ENCODE measurements at regions not wholly inside any gene's neighbourhood (a gene's known extent, or its start where the extent isn't known, plus 50 kb on each side); places are given as distances from the start of the nearest gene placed in this dataset.

GRCh38 chr7:41507686-41508268 is 195.1 kb downstream of the INHBA start:
- Mint-ChIP-seq H3K4me1 (peaks cover 3% of the 10 kb centered on the region), H3K36me3 (no peaks in the 10 kb centered on the region), H3K27ac (no peak overlapping the region), H3K9me3 (peaks cover 0 to 3% (median 2%) of the 10 kb centered on the region in 7 donors), H3K27me3 (ENCODE audit: low read depth in 3 of 3) (peaks cover 0 to 1% (median 1%) of the 10 kb centered on the region in 3 donors), H3K4me3 (no peak overlapping the region)
- no peak for TF ChIP-seq CTCF (IDR thresholded peaks at IDR 0.05)
- H4K20me1 ChIP-seq (ENCODE audit: insufficient read depth, low read length) = no peaks in the 10 kb centered on the region
- no peak overlapping the region for H2AFZ ChIP-seq (ENCODE audit: insufficient read depth, low read depth, low read length, poor library complexity, severe bottlenecking)
- no peaks in the 10 kb centered on the region for H3K27me3 ChIP-seq (ENCODE audit: control insufficient read depth in 2 of 2, insufficient read depth in 2 of 2, low read length in 2 of 2)
- no peak overlapping the region for H3K27ac ChIP-seq (ENCODE audit: low read depth in 1 of 2, low read length in 2 of 2)
- DNase-seq = no peak
- H3K4me1 ChIP-seq (ENCODE audit: control insufficient read depth in 1 of 2, insufficient read depth in 2 of 2, low read length in 2 of 2) = no peaks in the 10 kb centered on the region
- no peaks in the 10 kb centered on the region for H3K79me2 ChIP-seq (ENCODE audit: insufficient read depth, low read length)
- no peak overlapping the region for H3K4me2 ChIP-seq (replicated peaks; ENCODE audit: extremely low read depth, low read length, poor library complexity, severe bottlenecking)
- no peak overlapping the region for H3K4me3 ChIP-seq (replicated peaks in 1 of 3; ENCODE audit: low read depth in 2 of 3, low read length in 3 of 3)
- 100% methylated on average over 1 of the region's 4 CpGs for WGBS (ENCODE audit: insufficient coverage)
- no peaks in the 10 kb centered on the region for H3K9me3 ChIP-seq (replicated peaks in 1 of 2; ENCODE audit: control insufficient read depth in 1 of 2, insufficient read depth in 1 of 2, low read length in 2 of 2)
- H3K9ac ChIP-seq (ENCODE audit: insufficient read depth, low read length, poor library complexity, severe bottlenecking) = no peak overlapping the region
- no peaks in the 10 kb centered on the region for H3K36me3 ChIP-seq (replicated peaks in 1 of 2; ENCODE audit: control insufficient read depth in 1 of 2, insufficient read depth in 2 of 2, low read length in 2 of 2)
- intact Hi-C loops (cut with micrococcal nuclease) = no loop called here

GRCh38 chr7:41504214-41504980 is 198.5 kb downstream of the INHBA start:
- peaks cover 0 to 2% (median 0%) of the 10 kb centered on the region in 7 donors for H3K9me3 Mint-ChIP-seq
- no peaks in the 10 kb centered on the region for H3K36me3 Mint-ChIP-seq
- H3K9ac ChIP-seq (ENCODE audit: insufficient read depth, low read length, poor library complexity, severe bottlenecking) = no peak overlapping the region
- no peak overlapping the region for H3K27ac ChIP-seq (ENCODE audit: low read depth in 1 of 2, low read length in 2 of 2)
- H3K4me3 Mint-ChIP-seq = no peak overlapping the region
- no peak overlapping the region for H3K27ac Mint-ChIP-seq
- H3K4me2 ChIP-seq (replicated peaks; ENCODE audit: extremely low read depth, low read length, poor library complexity, severe bottlenecking) = no peak overlapping the region
- peaks cover 3% of the 10 kb centered on the region for H3K4me1 Mint-ChIP-seq
- H3K27me3 ChIP-seq (ENCODE audit: control insufficient read depth in 2 of 2, insufficient read depth in 2 of 2, low read length in 2 of 2) = no peaks in the 10 kb centered on the region
- H3K36me3 ChIP-seq (replicated peaks in 1 of 2; ENCODE audit: control insufficient read depth in 1 of 2, insufficient read depth in 2 of 2, low read length in 2 of 2) = no peaks in the 10 kb centered on the region
- no peaks in the 10 kb centered on the region for H3K79me2 ChIP-seq (ENCODE audit: insufficient read depth, low read length)
- peaks cover 0 to 1% (median under 1%) of the 10 kb centered on the region in 3 donors for H3K27me3 Mint-ChIP-seq (ENCODE audit: low read depth in 3 of 3)
- no peaks in the 10 kb centered on the region for H3K9me3 ChIP-seq (replicated peaks in 1 of 2; ENCODE audit: control insufficient read depth in 1 of 2, insufficient read depth in 1 of 2, low read length in 2 of 2)
- no peak for DNase-seq
- no peak for TF ChIP-seq CTCF (IDR thresholded peaks at IDR 0.05)
- no peaks in the 10 kb centered on the region for H3K4me1 ChIP-seq (ENCODE audit: control insufficient read depth in 1 of 2, insufficient read depth in 2 of 2, low read length in 2 of 2)
- WGBS (ENCODE audit: insufficient coverage) = 89% methylated on average over 6 of the region's 10 CpGs
- intact Hi-C loops (cut with micrococcal nuclease) = no loop called here
- no peaks in the 10 kb centered on the region for H4K20me1 ChIP-seq (ENCODE audit: insufficient read depth, low read length)
- H2AFZ ChIP-seq (ENCODE audit: insufficient read depth, low read depth, low read length, poor library complexity, severe bottlenecking) = no peak overlapping the region
- no peak overlapping the region for H3K4me3 ChIP-seq (replicated peaks in 1 of 3; ENCODE audit: low read depth in 2 of 3, low read length in 3 of 3)

Data from CD14-positive monocyte (primary cell).